ENCODE measurements at regions not wholly inside any gene's neighbourhood (a gene's known extent, or its start where the extent isn't known, plus 50 kb on each side); places are given as distances from the start of the nearest gene placed in this dataset.
A peak's percentile ranks its signal among the peaks of the same experiment; 100 is the strongest.
"Not testable (repeated sequence)": the region's sequence is repeated elsewhere in the genome, so short reads cannot be mapped to it uniquely, and the experiment has no call there.

DNA sequence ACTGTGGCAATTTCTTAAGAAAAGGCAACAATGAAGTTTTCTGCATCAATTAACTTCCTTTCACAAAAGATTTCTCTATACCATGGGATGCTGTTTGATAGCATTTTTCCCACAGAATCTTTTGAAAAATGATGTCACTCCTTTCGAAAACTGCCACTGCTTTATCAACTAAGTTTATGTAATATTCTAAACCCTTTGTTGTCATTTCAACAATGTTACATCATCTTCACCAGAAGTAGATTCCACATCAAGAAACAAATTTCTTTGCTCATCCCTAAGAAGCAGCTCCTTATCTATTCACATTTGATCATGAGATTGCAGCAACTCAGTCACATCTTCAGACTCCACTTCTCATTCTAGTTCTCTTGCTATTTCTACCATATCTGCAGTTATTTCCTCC is 116.1 kb upstream of the KCND3 start:
- DNase-seq: no peak

- DNase-seq: no peak
These were observed 120.6 kb upstream of the KCND3 start for GRCh38 chr1:112110031-112110430.

- DNase-seq: no peak
These were observed 122.3 kb upstream of the KCND3 start for GRCh38 chr1:112111734-112112133.

- DNase-seq: no peak
These were observed 125.1 kb upstream of the KCND3 start for GRCh38 chr1:112114540-112114939.

DNA sequence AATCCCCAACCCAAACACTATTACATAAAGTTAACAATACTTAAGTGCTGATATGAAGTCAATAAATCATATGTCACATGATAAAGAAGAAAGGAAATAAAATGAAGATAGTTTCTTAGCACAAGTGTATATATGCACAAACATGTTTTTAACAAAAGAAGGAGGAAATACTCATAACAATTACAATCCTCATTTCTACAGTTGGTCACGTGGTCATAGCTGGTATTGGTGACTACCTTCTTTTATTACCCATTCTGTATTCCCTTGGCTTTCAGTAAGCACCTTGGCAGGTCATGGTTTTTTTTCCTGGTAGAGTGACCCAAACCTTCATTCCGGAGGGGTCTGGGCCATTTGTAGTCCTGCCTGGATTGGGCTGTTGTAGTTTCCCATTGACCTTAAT is 137.1 kb upstream of the KCND3 start:
- no peak for DNase-seq

DNA sequence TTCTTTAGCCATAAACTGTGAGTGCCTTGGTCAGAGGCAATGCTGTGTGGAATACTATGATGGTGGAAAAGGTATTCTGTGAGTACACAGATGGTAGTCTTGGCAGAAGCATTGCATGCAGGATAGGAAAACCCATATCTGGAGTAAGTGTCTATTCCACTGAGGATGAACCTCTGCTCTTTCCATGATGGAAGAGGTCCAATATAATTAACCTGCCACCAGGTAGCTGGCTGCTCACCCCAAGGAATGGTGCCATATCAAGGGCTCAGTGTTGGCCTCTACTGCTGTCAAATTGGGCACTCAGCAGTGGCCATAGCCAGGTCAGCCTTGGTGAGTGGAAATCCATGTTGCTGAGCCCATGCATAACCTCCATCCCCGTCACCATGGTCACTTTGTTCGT is 138.1 kb upstream of the KCND3 start:
- DNase-seq: not testable (repeated sequence)

GRCh38 chr1:112133487-112133886 is 144.0 kb upstream of the KCND3 start:
- DNase-seq: no peak

DNA sequence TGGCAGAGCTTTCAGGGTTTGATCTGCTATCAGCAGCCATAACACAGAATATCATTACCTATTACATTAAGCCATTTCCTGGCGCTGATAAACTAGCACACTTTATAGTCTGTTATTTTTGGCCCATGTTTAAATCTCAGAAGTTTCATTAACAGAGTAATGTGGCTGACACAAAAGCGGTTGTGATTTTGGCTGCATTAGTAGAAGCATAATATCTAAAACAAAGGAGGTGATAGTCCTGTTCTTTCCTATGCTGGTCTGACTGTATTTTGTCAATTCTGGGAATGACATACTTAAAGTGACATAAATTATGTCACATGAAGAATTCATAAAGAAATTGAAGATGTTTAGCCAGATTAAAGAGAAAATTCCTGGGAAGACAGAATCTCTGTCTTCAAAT is 151.3 kb upstream of the KCND3 start:
- DNase-seq: no peak

- DNase-seq: no peak
These were observed 151.8 kb upstream of the KCND3 start for GRCh38 chr1:112141301-112141700.

DNA sequence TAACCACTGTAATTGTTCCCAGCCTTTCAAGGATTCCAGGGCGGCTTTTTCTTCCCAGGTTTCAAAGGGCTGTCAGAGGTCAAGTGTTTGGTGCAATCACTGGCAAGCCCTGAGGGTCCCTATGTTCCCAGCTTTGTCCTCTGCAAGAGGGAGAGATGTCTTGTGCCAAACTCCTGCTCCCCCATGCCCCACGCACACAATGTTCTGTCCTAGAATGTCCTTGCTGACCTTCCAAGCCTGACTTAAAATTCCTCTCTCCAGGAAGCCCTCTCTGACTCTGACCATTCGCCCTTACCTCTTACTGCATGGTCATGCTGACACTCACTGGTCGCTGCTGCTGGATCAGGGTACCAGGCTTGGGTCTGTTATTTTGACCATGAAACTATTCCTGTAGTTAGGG is 152.5 kb upstream of the KCND3 start:
- DNase-seq: no peak

- no peak for DNase-seq
These were observed 154.5 kb upstream of the KCND3 start for GRCh38 chr1:112143871-112144441.

GRCh38 chr1:112144733-112145426 is 155.4 kb upstream of the KCND3 start:
- no peak for DNase-seq

DNA sequence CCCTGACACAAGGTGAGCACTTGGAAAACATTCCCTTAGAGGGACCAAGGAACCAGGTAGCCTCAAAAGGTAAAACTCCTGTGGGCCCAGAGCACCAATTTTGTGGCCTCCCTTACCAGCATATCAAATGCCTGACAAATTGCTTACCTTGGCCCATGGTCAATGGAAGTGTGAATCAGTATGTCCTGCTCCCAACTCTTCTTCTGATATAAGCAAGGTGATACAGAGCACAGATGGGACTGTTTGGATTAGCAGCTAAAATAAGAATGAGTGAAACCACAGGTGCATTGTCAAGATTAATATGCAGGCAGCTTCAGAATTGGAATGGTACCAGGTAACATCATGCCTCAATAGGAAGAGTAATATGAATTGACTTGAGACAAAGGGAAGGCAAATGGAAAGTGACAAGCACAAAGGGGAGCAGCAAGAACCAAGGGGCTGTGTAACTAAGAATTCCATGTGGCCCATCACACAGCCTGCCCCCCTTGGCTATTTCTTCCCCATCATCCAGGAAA is 156.8 kb upstream of the KCND3 start:
- no peak for DNase-seq

GRCh38 chr1:112160214-112160613 is 170.7 kb upstream of the KCND3 start:
- not testable (repeated sequence) for DNase-seq

GRCh38 chr1:112165375-112165774 is 175.9 kb upstream of the KCND3 start:
- DNase-seq: no peak

- no peak for DNase-seq
These were observed 180.0 kb upstream of the KCND3 start for GRCh38 chr1:112169517-112169916.

GRCh38 chr1:112172294-112172882 is 182.9 kb upstream of the KCND3 start:
- peak; percentile 66 for DNase-seq

DNA sequence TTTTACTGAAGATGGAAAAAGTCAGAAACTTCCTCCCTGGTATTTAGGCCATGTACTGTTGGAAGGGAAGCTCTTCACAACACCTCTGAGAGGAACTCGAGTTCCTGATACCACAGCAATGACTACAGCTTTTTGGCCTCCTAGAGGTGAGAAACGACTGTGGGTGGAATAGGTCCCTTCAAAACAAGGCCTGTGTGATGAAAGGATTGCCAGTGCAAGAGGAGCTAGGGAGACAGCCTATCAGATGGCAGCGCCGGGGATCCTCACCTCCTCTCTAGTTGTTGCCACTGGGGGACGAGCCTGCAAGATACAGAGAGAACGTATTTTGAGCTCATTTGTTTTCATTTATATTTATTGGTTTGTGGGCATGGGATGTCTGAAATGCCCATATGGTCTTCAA is 187.8 kb upstream of the KCND3 start:
- no peak for DNase-seq

GRCh38 chr1:112188611-112189010 is 199.1 kb upstream of the KCND3 start:
- DNase-seq: no peak

DNA sequence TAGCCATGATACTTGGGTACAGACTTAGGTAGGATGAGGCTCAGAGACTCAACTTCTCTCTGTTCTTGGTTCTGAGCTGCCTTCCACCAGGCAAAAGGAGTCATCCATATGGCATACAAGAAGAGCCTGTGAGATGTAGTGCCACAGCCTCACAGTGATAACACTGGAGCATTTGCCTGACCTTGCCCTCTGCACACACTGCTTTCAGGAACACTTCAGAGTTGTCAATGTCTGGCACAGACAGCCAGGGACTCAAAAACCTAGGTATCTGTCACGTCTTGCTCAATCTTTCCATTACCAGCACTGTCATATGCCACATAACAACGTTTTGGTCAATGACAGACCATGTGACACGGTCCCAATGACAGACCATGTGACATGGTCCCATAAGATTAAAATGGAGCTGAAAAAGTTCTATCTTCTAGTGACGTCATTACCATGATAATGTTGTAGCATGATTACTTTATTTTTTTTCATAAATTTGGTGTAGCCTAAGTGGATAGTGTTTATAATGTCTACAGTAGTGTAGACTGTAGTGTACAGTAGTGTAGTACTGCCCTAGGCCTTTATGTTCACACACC is 199.9 kb upstream of the CTTNBP2NL start:
- DNase-seq: no peak

- no peak for DNase-seq
These were observed 199.3 kb upstream of the CTTNBP2NL start for GRCh38 chr1:112196731-112197130.

DNA sequence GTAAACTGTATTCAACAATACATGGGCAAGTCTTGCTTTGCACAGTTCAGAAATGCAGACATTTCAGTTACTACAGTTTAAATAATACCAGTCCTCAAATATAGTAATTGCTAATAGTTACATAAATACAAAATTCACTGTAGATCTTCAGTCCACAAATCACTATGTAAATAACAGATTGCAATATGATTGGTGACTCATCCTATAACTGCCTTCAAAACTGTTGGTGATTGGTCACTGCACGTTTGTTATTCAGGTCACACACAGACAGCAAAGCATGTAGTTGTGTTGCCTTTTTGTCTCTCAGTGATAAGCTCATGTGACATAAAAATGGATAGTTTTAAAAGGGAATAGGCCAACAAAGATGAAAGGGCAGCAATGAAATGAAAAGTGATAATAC is 186.5 kb upstream of the CTTNBP2NL start:
- DNase-seq: no peak

GRCh38 chr1:112219267-112219666 is 176.7 kb upstream of the CTTNBP2NL start:
- no peak for DNase-seq

DNA sequence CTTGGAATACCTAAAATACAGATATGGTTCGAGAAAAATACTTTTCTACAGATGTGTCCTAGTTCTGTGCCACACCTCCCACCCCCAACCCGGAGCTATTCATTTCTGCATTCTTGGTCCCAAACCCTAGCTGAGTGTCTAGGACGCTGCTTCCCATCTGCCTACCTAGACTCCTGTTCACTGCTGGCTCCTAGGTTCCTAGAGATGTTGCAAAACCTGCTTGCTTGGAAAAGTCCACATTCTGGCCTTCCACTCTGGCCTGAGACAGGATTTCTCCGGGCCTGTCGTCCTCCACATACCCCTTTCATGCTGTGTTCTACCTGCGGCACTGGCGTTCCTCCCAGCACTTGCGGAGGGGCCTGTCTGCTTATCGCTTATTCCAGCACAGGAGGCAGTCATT is 165.8 kb upstream of the CTTNBP2NL start:
- DNase-seq: peak; percentile 31
